Islet of Langerhans (tissue), 1 donor: ENCODE measurements at regions not wholly inside any gene's neighbourhood (a gene's known extent, or its start where the extent isn't known, plus 50 kb on each side); places are given as distances from the start of the nearest gene placed in this dataset.

Source experiments
- FAIRE-seq: peaks from one replicate; lab custom pipeline; 2011; peaks lifted over from hg19 to GRCh38; lab: Jason Lieb, UNC

DNA sequence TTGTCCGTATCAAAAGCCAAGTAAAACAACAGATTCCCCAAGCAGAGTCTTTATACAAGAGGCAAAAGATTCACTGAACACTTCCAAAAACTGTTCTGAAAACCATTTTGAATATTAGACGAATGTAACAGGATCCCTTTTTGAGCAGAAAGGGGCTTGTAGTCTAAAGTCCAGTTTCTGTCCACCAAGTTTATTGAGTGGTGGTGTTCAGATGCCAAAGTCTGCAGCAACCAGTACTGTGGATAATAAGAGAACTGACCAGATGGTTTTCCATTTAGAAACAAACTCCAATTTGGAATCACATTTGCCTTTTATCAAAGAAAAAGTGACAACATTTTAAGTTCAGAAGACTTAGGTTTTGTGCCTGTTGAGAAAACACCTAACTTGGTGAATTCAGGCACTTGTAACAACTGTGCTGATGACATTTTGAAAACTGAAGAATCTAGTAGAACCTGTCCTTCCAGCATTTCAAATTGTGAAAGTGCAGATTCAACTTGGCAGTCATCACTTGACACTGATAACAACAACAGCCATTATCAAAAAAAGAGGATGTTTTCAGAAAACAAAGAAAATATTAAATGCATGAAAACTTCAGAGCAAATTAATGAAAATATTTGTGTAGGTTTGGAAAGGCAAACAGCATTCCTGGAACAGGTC is 217.1 kb downstream of the CSNK2A3 start:
- no peak for FAIRE-seq

- FAIRE-seq, result no peak
Measured at GRCh38 chr11:11129118-11129517, 223.9 kb downstream of the CSNK2A3 start.

GRCh38 chr11:11125618-11126017 is 227.4 kb downstream of the CSNK2A3 start:
- FAIRE-seq, result no peak

GRCh38 chr11:11122749-11123148 is 230.3 kb downstream of the CSNK2A3 start:
- no peak for FAIRE-seq

DNA sequence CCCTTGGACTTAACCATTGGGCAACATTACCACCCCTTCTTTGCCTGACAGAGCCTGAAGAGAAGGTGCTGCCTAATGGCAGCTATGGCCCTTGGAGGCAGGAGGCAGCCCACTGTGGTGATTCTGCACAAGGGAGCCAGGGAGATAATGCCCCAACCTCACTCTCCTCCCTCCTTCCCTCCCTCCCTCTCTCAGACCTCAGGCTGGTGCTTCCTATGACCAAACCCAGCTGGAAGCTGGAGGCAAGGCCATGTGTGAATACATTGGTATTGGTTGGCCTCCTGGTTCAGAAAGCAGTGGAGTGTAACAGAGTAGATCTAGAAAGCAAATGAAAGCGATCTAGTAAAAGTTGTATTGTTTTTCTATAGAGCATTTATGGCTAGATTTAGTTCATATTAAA is 233.1 kb downstream of the CSNK2A3 start:
- no peak for FAIRE-seq

DNA sequence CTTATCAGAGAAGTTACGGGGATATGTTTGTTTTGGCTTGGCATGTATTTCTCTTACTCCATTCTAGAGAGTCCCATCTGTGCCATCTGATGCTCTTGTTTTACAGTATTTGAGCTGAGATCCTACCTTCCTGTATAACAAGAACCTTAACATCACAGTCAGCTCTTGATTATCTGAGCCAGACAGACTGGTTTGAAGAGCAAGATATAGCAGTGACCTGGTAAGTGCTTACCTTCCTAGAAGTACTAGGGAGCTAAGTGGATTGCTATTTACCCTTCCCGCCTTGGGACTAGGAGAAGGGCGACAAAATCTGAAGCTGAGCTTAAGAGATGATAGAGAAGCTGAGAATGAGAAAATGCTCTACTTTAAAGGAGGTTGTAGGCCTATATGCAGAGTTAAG is 235.3 kb downstream of the CSNK2A3 start:
- FAIRE-seq, result no peak

GRCh38 chr11:11115475-11115874 is 237.6 kb downstream of the CSNK2A3 start:
- no peak for FAIRE-seq

- no peak for FAIRE-seq
Measured at GRCh38 chr11:11113626-11114025, 239.4 kb downstream of the CSNK2A3 start.

- no peak for FAIRE-seq
Measured at GRCh38 chr11:11108026-11108425, 245.0 kb downstream of the CSNK2A3 start.

- FAIRE-seq, result no peak
Measured at GRCh38 chr11:11107076-11107723, 245.8 kb downstream of the CSNK2A3 start.

GRCh38 chr11:11105361-11105760 is 247.5 kb upstream of the ZBED5 start:
- FAIRE-seq, result no peak

DNA sequence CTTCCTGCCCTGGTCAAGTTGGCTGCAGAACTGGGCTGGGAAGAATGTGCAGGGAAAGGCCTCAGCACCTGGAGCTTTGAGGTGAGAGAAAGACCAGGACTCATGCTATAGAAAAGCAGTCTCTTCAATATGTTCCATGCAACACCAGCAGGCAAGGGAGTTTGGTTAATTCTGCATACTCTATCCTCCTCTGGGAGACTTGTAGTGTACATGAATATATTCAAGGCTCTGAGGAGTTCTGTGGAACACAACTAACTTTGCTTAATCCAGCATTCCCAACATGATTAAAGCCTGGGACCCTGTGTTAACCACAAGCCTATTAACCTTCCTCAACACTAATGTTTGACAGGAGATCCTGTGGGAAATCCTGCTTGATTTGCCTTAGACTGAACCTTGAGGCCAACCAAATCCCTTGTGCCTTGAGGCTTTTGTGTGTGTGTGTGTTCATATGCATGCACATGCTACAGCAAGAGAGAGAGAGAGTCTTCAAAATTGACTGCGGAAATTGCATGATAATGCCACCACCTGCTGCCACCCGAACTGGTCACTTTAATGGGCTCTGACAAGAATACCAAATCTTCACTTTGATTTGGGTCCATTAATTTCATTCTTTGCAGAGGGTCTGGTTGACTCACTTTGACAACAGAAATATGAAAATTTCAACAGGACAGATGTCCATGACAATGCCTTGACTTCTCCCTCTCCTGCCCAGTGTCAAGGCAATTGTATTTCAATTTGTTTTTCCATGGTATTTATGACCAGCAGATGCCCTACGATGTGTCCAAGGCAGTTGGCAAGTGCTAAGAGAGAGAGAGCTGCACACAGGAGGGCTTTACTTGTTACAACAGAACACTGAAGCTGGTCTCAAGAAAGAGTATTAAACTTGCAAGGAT is 238.2 kb upstream of the ZBED5 start:
- no peak for FAIRE-seq

- FAIRE-seq, result no peak
Measured at GRCh38 chr11:11090495-11090894, 232.6 kb upstream of the ZBED5 start.

DNA sequence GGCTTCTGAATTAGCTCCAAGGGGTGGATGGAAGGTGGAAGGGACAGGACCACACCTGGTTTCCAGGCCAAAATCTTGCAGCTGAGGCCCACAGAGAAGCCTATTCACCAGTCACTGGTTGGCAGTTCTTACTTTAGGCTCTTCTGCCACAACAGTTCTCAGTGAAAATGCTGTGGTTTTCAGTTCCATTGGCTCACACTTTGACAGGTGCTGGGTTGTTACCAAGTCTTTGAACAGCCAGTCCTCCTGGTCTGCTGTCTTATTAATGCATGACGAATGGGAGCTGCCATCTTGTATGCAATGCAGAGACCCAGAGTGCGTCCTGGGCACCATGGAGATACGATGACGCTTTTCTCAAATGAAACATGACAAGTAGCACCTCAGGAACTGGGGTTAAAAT is 232.0 kb upstream of the ZBED5 start:
- FAIRE-seq, result no peak

- no peak for FAIRE-seq
Measured at GRCh38 chr11:11086979-11087378, 229.1 kb upstream of the ZBED5 start.

GRCh38 chr11:11085580-11085979 is 227.7 kb upstream of the ZBED5 start:
- FAIRE-seq, result no peak

GRCh38 chr11:11084337-11084736 is 226.5 kb upstream of the ZBED5 start:
- FAIRE-seq, result no peak

- FAIRE-seq, result no peak
Measured at GRCh38 chr11:11083441-11083840, 225.6 kb upstream of the ZBED5 start.

GRCh38 chr11:11082646-11083045 is 224.8 kb upstream of the ZBED5 start:
- FAIRE-seq, result no peak

GRCh38 chr11:11081776-11082175 is 223.9 kb upstream of the ZBED5 start:
- no peak for FAIRE-seq

DNA sequence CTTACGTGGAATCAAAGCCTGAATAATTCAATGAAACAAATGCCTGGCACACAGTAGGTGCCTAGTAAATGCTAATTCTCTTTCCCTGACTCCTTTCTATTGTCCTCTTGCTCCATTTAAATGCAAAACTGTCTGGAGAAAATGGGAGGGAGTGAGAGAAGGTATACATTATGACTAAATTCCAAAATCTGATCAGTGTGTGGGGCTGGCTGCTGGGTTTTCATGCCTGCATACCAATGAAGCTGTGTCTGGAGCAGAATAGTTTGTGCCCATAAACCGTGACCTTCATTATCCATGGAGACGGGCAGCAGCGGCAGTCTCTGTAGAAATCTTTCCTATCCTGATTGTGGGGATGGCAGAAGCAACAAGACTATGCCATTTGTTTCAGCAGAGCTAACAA is 223.4 kb upstream of the ZBED5 start:
- no peak for FAIRE-seq

DNA sequence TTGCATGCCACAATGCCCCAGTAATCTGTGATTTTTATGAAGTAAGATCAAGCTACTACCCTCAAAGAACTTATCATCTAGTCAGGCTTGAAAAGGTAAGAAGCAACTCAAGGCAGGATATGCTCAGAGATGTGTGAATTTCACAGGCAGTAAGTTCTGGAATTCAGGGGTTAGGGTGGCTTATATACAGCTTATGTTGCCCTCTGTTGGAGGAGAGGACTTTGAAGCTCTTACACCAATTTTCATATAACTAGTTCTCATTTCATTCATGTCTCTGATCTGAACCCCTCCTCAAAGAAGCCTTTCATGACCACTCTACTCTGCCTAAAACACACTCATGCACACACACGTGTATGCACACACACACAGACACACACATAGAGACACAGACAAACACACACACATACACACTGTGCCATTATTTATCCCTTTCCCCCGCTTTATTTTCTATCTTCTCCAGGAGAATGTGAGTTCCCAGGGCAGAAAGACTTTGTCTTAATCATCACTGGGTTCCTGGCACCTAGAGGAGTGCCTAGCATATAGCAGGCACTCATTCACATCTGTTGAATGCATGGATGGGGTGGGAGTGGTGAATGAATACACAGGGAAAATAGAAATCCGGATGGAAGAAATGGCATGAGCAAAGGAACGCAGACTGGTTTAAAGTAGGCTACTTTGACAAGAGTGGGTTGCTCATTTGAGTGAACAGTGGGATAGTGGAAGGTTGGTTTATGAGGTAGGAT is 220.7 kb upstream of the ZBED5 start:
- FAIRE-seq, result no peak

GRCh38 chr11:11077898-11078297 is 220.0 kb upstream of the ZBED5 start:
- no peak for FAIRE-seq
